Suprapubic skin (tissue), 4 donors: ENCODE measurements at regions not wholly inside any gene's neighbourhood (a gene's known extent, or its start where the extent isn't known, plus 50 kb on each side); places are given as distances from the start of the nearest gene placed in this dataset.

ENCODE experiments used
- DNase-seq, 2 donors: peaks; one replicate each; pipeline ENCODE4 v3.0.0-alpha.2; 2019; ENCODE audit warnings: low spot score in 2 of 2
- H3K27ac ChIP-seq: fragments of 200-600 bp; sonication (generic); one replicate; pipeline ENCODE4 v1.5.1; 2019
- H3K27me3 ChIP-seq: fragments of 200-600 bp; sonication (generic); one replicate; pipeline ENCODE4 v1.5.1; 2019
- H3K36me3 ChIP-seq: fragments of 200-600 bp; sonication (generic); one replicate; pipeline ENCODE4 v1.5.1; 2019
- H3K4me1 ChIP-seq: fragments of 200-600 bp; sonication (generic); one replicate; pipeline ENCODE4 v1.5.1; 2019
- H3K4me3 ChIP-seq: fragments of 200-600 bp; sonication (generic); one replicate; pipeline ENCODE4 v1.5.1; 2019; ENCODE audit warnings: mild to moderate bottlenecking
- H3K9me3 ChIP-seq: fragments of 200-600 bp; sonication (generic); one replicate; pipeline ENCODE4 v1.5.1; 2019
- CTCF ChIP-seq, 2 donors: fragments of 200-600 bp in 1 of 2; fragments of 450-650 bp in 1 of 2; sonication (generic) in 1 of 2; IDR thresholded peaks; one replicate each; pipeline ENCODE4 v1.5.1; 2016 to 2019; ENCODE audit warnings: antibody characterized with exemption in 2 of 2, mild to moderate bottlenecking in 1 of 2, moderate library complexity in 1 of 2
- EP300 ChIP-seq: sonication (generic); formaldehyde crosslinking; IDR thresholded peaks from one replicate; pipeline ENCODE4 v1.6.1; 2017; ENCODE audit warnings: antibody characterized with exemption
- POLR2A ChIP-seq, 2 donors: fragments of 450-650 bp; IDR thresholded peaks; one replicate each; pipeline ENCODE4 v1.6.1; 2017; ENCODE audit warnings: antibody characterized with exemption in 2 of 2, mild to moderate bottlenecking in 2 of 2, moderate library complexity in 2 of 2
- POLR2AphosphoS5 ChIP-seq, 3 donors: sonication (generic); formaldehyde crosslinking; IDR thresholded peaks; one replicate each; pipeline ENCODE4 v1.6.1; 2017; ENCODE audit warnings: antibody characterized with exemption in 3 of 3
- WGBS: methylation state at CpG from one replicate; pipeline ENCODE4 v1.1.5; 2018; 5-methylcytosine and 5-hydroxymethylcytosine counted together

DNA sequence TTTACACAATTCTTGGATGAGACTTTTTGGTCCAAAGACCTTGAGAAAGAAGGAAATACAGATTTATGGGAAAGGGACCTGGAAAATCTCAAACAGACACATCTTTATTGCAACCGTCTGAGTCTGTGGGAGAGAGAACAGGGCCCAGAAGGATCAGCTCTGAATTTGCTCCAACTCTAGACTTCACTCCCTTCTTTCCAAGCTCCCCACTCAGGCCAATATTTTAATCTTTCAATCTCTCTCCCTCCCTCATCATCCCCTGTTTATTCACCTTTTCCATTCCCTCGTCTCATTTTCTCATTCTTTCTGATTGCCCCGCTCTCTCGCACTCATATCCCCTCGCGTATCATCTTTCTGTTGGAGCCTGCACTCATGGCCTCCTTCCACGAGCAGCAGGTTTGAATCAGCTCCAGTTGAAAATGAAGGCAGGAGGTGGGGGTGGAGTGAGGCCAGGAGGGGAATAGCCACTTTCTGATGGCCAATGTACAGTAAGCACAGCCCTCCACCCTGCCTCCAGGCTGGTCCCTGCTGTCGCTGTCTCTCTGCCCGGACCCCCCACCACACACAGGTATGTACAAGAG is 63.6 kb upstream of the BOC start:
- Histone ChIP-seq H3K9me3 (no peaks in the 10 kb centered on the region), H3K27me3 (no peaks in the 10 kb centered on the region), H3K27ac (peak overlapping the region; percentile 79), H3K36me3 (no peaks in the 10 kb centered on the region), H3K4me1 (peaks cover 70% of the 10 kb centered on the region), H3K4me3 (peak overlapping the region; percentile 20)
- no peak for TF ChIP-seq POLR2AphosphoS5 (IDR thresholded peaks at IDR 0.05)
- TF ChIP-seq CTCF (IDR thresholded peaks at IDR 0.05), result no peak
- TF ChIP-seq EP300, result no peak
- WGBS, result 16% methylated on average over 9 of the region's 9 CpGs
- no peak for DNase-seq

DNA sequence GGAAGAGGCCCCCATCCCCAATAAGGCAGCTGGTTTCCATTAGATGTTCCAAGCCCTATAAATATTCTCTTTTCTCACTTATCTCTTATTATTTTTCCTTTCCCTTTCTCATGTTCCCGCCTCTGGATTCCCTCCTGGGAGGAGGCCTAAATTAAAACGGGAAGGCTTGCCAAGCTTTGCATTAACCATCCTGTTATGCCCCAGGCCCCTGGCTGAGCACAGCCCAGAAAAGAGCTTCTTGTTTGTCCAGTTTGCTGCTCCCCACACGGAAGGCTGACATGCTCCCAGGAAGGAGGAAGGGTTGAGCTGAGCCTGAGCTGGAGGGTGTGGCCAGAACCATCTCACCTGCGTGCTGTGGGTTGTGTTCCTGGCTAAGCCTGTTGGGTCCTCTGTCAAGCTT is 63.1 kb upstream of the BOC start:
- WGBS, result 20% methylated on average over 3 of the region's 4 CpGs
- peaks cover 65% of the 10 kb centered on the region for H3K4me1 ChIP-seq
- H3K27ac ChIP-seq, result peak overlapping the region; percentile 79
- H3K27me3 ChIP-seq, result no peaks in the 10 kb centered on the region
- H3K9me3 ChIP-seq, result no peaks in the 10 kb centered on the region
- H3K4me3 ChIP-seq, result peak overlapping the region; percentile 20
- H3K36me3 ChIP-seq, result no peaks in the 10 kb centered on the region
- no peak for TF ChIP-seq CTCF (IDR thresholded peaks at IDR 0.05)
- no peak for TF ChIP-seq POLR2A (IDR thresholded peaks at IDR 0.05)
- TF ChIP-seq POLR2AphosphoS5 (IDR thresholded peaks at IDR 0.05), result no peak
- TF ChIP-seq EP300, result no peak
- peak in 1 of 2 donors; percentile 86 for DNase-seq

- H3K36me3 ChIP-seq, result no peaks in the 10 kb centered on the region
- H3K4me1 ChIP-seq, result peaks cover 55% of the 10 kb centered on the region
- H3K9me3 ChIP-seq, result no peaks in the 10 kb centered on the region
- peak overlapping the region; percentile 14 for H3K27ac ChIP-seq
- TF ChIP-seq CTCF (IDR thresholded peaks at IDR 0.05) (no peak), POLR2AphosphoS5 (IDR thresholded peaks at IDR 0.05) (no peak)
- 76% methylated on average over 5 of the region's 5 CpGs for WGBS
- no peaks in the 10 kb centered on the region for H3K27me3 ChIP-seq
- no peak overlapping the region for H3K4me3 ChIP-seq
- DNase-seq, result no peak
These were observed 61.1 kb upstream of the BOC start for GRCh38 chr3:113150250-113150649.

DNA sequence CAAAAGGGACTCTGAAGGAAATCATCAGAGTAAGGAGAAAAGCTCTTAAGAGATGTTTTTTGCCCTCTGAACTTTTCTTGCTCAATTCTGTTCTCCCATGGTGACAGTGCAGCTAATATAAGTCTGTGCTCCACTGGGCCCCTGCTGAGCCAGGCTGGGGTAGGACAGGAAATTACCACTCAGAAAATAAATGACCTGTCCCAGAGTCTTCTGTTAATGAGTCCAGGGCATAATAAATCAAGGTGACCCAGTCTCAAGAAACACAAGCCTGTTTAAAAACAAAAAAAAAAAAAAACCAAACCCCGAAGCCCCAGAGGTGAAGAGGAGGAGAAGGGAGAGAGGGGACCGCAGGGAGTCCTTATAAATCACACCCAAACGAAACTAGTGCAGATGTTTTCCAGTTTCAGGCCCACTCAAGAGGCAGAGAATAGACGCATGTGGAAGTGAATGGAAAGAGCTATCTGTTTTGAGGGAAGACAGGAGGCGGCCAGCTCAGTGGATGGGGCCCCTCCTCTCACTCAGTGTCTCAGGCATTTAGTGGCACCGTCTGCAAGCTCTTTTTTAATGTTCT is 59.8 kb upstream of the BOC start:
- no peaks in the 10 kb centered on the region for H3K27me3 ChIP-seq
- no peak overlapping the region for H3K4me3 ChIP-seq
- no peak for DNase-seq
- H3K9me3 ChIP-seq, result no peaks in the 10 kb centered on the region
- H3K4me1 ChIP-seq, result peaks cover 42% of the 10 kb centered on the region
- H3K36me3 ChIP-seq, result no peaks in the 10 kb centered on the region
- TF ChIP-seq POLR2A (IDR thresholded peaks at IDR 0.05) (no peak), POLR2AphosphoS5 (IDR thresholded peaks at IDR 0.05) (no peak), CTCF (IDR thresholded peaks at IDR 0.05) (no peak), EP300 (no peak)
- peak overlapping the region; percentile 30 for H3K27ac ChIP-seq
- WGBS, result 58% methylated on average over 6 of the region's 6 CpGs

DNA sequence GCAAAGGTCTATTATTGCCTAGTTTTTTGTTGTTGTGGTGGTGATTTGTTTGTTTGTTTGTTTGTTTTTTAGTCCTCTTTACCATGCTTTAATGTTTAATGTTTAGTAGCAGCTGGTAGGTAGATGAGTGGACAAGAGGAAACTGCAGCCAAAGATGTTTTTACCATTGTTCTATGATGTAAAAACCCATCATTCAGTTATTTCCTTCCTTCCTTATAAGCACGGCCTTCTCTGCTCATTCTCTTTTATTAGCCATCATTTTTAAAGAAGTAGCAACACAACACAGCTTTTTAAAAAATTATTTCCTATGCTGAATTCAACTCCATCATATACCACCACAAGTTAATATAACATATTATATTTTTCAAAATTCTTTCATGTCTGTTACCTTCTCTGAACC is 58.5 kb upstream of the BOC start:
- 57% methylated on average over 1 of the region's 1 CpG for WGBS
- no peak for TF ChIP-seq POLR2A (IDR thresholded peaks at IDR 0.05)
- no peak for TF ChIP-seq POLR2AphosphoS5 (IDR thresholded peaks at IDR 0.05)
- DNase-seq, result no peak
- H3K4me3 ChIP-seq, result no peak overlapping the region
- H3K27ac ChIP-seq, result no peak overlapping the region
- no peaks in the 10 kb centered on the region for H3K9me3 ChIP-seq
- H3K27me3 ChIP-seq, result no peaks in the 10 kb centered on the region
- peaks cover 33% of the 10 kb centered on the region for H3K4me1 ChIP-seq
- H3K36me3 ChIP-seq, result no peaks in the 10 kb centered on the region
